Esophagus muscularis mucosa (tissue), 4 donors: ENCODE measurements at regions not wholly inside any gene's neighbourhood (a gene's known extent, or its start where the extent isn't known, plus 50 kb on each side); places are given as distances from the start of the nearest gene placed in this dataset.
"Not testable (repeated sequence)": the region's sequence is repeated elsewhere in the genome, so short reads cannot be mapped to it uniquely, and the experiment has no call there.

Source experiments
- DNase-seq: peaks from one replicate; pipeline ENCODE4 v3.0.0-alpha.2; 2017; ENCODE audit errors: extremely low spot score
- H3K27ac ChIP-seq, 4 donors: fragments of 200-600 bp; sonication (generic); replicated peaks in 1 of 4; 1 replicate in 3 of 4; 2 replicates in 1 of 4; pipeline ENCODE4 v1.5.1; 2016 to 2019; ENCODE audit warnings: mild to moderate bottlenecking in 1 of 4
- H3K27me3 ChIP-seq, 4 donors: fragments of 200-600 bp; sonication (generic); one replicate each; pipeline versions ENCODE4 v1.5.1 to v1.6.0; 2016 to 2019
- H3K36me3 ChIP-seq, 4 donors: fragments of 200-600 bp; sonication (generic); one replicate each; pipeline ENCODE4 v1.5.1; 2016 to 2019
- H3K4me1 ChIP-seq, 4 donors: fragments of 200-600 bp; sonication (generic); one replicate each; pipeline ENCODE4 v1.5.1; 2016 to 2019
- H3K4me3 ChIP-seq, 4 donors: fragments of 200-600 bp; sonication (generic); 1 replicate in 2 of 4; 2 replicates in 2 of 4; pipeline ENCODE4 v1.5.1; 2016 to 2019; ENCODE audit warnings: mild to moderate bottlenecking in 4 of 4, moderate library complexity in 1 of 4
- H3K9me3 ChIP-seq, 4 donors: fragments of 200-600 bp; sonication (generic); 1 replicate in 3 of 4; 2 replicates in 1 of 4; pipeline ENCODE4 v1.5.1; 2016 to 2019
- CTCF ChIP-seq, 3 experiments: fragments of 200-600 bp in 2 of 3; fragments of 450-650 bp in 1 of 3; sonication (generic) in 2 of 3; IDR thresholded peaks; one replicate each; pipeline ENCODE4 v1.5.1; 2017 to 2019; ENCODE audit warnings: antibody characterized with exemption in 3 of 3, mild to moderate bottlenecking in 2 of 3, moderate library complexity in 1 of 3
- EP300 ChIP-seq: sonication (generic); formaldehyde crosslinking; IDR thresholded peaks from one replicate; pipeline ENCODE4 v1.6.1; 2017; ENCODE audit warnings: antibody characterized with exemption
- POLR2A ChIP-seq: fragments of 450-650 bp; IDR thresholded peaks from one replicate; pipeline ENCODE4 v1.6.1; 2017; ENCODE audit warnings: antibody characterized with exemption, moderate library complexity, mild to moderate bottlenecking, low read depth
- POLR2AphosphoS5 ChIP-seq, 2 donors: sonication (generic); formaldehyde crosslinking; IDR thresholded peaks; one replicate each; pipeline ENCODE4 v1.6.1; 2017; ENCODE audit warnings: antibody characterized with exemption in 2 of 2
- WGBS: methylation state at CpG from one replicate; pipeline ENCODE4 v1.1.5; 2018; 5-methylcytosine and 5-hydroxymethylcytosine counted together
- intact Hi-C: fragments of 100-400 bp; cut with DNase I; formaldehyde crosslinking; loops from one replicate; pipeline ENCODE4 v1.15.1; 2023

GRCh38 chr13:97766749-97767148 lies 186.7 kb upstream of the IPO5 start:
- DNase-seq, result no peak
- Histone ChIP-seq H3K27me3 (no peaks in the 10 kb centered on the region), H3K36me3 (no peaks in the 10 kb centered on the region), H3K4me1 (no peaks in the 10 kb centered on the region), H3K9me3 (peaks cover 0 to 5% (median 0%) of the 10 kb centered on the region in 4 donors), H3K4me3 (no peak overlapping the region), H3K27ac (no peak overlapping the region)
- 50% methylated on average over 1 of the region's 1 CpG for WGBS
- intact Hi-C loops, result no loop called here
- TF ChIP-seq CTCF (IDR thresholded peaks at IDR 0.05) (no peak), POLR2A (no peak), POLR2AphosphoS5 (IDR thresholded peaks at IDR 0.05) (no peak), EP300 (no peak)

- intact Hi-C loops, result no loop called here
- no peak for DNase-seq
- Histone ChIP-seq H3K27ac (no peak overlapping the region), H3K36me3 (no peaks in the 10 kb centered on the region), H3K4me3 (no peak overlapping the region), H3K9me3 (no peaks in the 10 kb centered on the region), H3K4me1 (no peaks in the 10 kb centered on the region), H3K27me3 (no peaks in the 10 kb centered on the region)
- no peak for TF ChIP-seq POLR2AphosphoS5 (IDR thresholded peaks at IDR 0.05)
- no peak for TF ChIP-seq POLR2A
- TF ChIP-seq CTCF (IDR thresholded peaks at IDR 0.05), result no peak
- no peak for TF ChIP-seq EP300
- WGBS, result 70% methylated on average over 3 of the region's 3 CpGs
Observed at GRCh38 chr13:97768134-97768533, 185.3 kb upstream of the IPO5 start.

GRCh38 chr13:97770231-97770630 lies 183.2 kb upstream of the IPO5 start:
- WGBS, result 86% methylated on average over 3 of the region's 5 CpGs
- H3K4me1 ChIP-seq, H3K27ac ChIP-seq, H3K27me3 ChIP-seq, intact Hi-C loops, H3K36me3 ChIP-seq, H3K9me3 ChIP-seq, H3K4me3 ChIP-seq: not testable (repeated sequence)
- peak; percentile 81 for DNase-seq

- H3K4me3 ChIP-seq, H3K4me1 ChIP-seq, H3K36me3 ChIP-seq, DNase-seq, H3K9me3 ChIP-seq, H3K27me3 ChIP-seq, intact Hi-C loops, H3K27ac ChIP-seq: not testable (repeated sequence)
Observed at GRCh38 chr13:97772466-97772865, 181.0 kb upstream of the IPO5 start.

GRCh38 chr13:97774391-97775100 lies 178.9 kb upstream of the IPO5 start:
- H3K4me1 ChIP-seq, H3K4me3 ChIP-seq, H3K27ac ChIP-seq, H3K9me3 ChIP-seq, H3K36me3 ChIP-seq, H3K27me3 ChIP-seq, intact Hi-C loops, DNase-seq: not testable (repeated sequence)
- 86% methylated on average over 17 of the region's 34 CpGs for WGBS

- intact Hi-C loops, result no loop called here
- Histone ChIP-seq H3K36me3 (no peaks in the 10 kb centered on the region), H3K9me3 (peaks cover 0 to 10% (median 2%) of the 10 kb centered on the region in 4 donors), H3K4me3 (no peak overlapping the region), H3K27ac (no peak overlapping the region), H3K4me1 (no peaks in the 10 kb centered on the region), H3K27me3 (no peaks in the 10 kb centered on the region)
- DNase-seq, result no peak
- no peak for TF ChIP-seq POLR2A
- TF ChIP-seq CTCF (IDR thresholded peaks at IDR 0.05), result no peak
- no peak for TF ChIP-seq POLR2AphosphoS5 (IDR thresholded peaks at IDR 0.05)
- no peak for TF ChIP-seq EP300
- 76% methylated on average over 5 of the region's 5 CpGs for WGBS
Observed at GRCh38 chr13:97780486-97780885, 173.0 kb upstream of the IPO5 start.
